GM18499 (cell line): ENCODE measurements at regions not wholly inside any gene's neighbourhood (a gene's known extent, or its start where the extent isn't known, plus 50 kb on each side); places are given as distances from the start of the nearest gene placed in this dataset.
"Not testable (repeated sequence)": the region's sequence is repeated elsewhere in the genome, so short reads cannot be mapped to it uniquely, and the experiment has no call there.

Source experiments
- ATAC-seq: cut with Tn5 transposase; IDR thresholded peaks from one replicate; pipeline ENCODE4 v1.9.1; 2021; ENCODE audit warnings: moderate number of reproducible peaks; ENCODE audit not compliant: insufficient read depth, unreplicated experiment

DNA sequence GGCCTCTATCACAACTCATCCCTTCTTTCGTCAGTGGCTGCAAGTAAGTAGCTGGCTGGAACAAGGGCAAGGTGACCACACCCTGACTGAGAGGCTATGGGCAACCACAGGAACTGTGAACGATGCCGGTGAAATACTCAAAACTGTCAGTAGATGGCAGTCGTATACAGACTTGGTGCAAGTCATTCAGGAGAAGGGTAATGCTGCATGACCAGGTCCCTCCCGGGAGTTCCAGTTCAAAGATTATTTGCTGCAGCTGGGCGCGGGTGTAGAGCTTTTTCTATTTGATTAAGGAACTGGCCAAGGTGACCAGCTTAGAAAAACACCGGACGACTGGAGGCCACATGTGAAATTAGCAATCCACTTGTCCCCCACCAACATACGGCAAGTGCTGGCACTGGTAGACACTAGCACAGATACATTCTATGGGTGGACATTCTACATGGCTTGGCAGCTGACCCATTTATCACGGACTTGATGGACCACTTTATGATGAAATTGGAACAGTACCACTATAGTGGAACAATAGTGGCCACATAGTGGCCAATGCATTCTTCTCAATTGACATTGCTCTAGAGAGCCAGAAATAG lies 726.6 kb downstream of the TRAM1L1 start:
- ATAC-seq: peak; percentile 99

DNA sequence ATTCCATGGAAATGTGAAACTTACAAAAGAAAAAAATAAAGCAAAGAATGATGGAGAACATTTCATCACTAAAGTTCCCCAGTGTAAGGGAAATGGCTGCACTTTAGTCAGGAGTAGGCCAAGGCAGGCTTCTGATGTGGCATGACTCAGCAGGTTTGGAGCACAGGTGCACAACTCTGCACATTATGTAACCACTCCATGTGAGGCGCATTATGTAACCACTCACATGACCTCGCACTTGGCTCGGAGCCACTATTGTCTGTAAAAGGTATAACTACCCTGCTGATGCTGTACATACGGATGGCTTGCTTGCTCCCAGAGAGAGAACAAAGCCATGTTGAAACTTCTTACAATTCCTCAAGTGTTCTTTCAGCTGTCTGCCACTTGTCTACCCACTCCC lies 727.6 kb downstream of the TRAM1L1 start:
- no peak for ATAC-seq

DNA sequence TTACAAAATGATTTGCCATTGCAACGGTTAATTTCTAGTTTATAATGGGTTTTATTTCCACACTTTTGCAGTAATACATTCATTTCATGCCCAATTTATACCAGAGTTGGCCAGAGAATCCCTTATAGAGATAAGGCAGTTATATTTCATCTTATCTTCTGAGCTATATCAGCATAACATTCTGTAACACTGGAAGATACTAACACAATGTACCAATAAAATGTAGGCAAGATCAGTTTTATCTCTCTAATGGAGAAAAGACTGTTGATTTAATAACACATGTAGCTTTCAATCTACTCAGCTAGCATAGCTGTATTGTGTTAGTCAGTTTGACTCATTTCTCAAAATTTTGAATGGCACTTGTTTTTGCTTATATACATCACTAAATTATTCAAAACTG lies 738.6 kb downstream of the TRAM1L1 start:
- no peak for ATAC-seq

DNA sequence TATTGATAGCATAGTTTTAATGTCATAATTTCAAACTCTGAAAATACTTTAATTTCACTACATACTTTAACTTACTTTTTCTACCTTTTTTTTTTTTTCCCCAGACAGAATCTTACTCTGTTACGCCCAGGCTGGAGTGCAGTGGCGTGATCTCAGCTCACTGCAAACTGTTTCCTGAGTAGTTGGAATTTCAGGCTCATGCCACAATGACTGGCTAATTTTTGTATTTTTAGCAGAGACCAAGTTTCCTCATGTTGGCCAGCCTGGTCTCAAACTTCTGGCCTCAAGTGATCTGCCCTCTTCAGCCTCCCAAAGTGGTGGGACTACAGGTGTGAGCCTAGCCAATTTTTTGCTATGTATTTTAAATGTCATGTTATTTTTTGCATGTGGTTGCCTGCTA lies 741.6 kb downstream of the TRAM1L1 start:
- ATAC-seq: no peak

DNA sequence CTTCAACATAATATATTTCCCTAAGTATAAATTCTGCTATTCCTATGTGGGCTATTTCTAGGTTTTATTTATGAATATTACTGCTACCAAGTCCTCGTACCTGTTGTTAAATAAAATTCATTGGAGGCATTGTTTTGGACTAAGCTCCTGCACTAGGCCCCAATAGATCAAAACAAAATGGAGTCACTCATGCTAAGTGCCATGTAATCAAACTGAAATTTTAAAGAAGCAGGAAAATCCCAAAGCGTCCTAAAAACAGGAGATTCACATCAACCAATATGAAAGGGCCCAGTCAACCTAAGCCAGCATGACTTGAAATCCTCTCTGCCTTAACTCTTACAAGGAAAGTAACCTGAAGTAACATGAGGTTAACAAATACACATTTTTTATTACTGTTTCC lies 743.2 kb downstream of the TRAM1L1 start:
- no peak for ATAC-seq

DNA sequence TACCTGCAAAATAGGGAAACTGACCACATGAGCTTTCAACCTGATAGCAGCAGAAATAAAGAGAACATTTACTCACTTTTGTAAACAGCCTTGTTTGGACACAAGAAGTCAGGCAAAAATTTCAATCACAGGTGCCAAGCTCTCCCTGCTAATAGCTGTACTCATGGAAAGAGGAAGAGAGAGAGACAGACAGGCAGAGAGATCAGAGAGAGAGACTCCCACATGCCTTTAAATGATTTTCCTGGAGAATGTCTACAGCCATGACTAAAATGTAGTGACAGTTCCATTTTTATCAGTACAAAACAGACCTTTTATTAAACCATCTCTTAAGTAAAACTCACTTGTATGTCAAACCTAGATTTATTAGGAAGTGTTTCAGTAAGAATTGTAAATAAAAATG lies 752.9 kb downstream of the TRAM1L1 start:
- ATAC-seq: no peak

DNA sequence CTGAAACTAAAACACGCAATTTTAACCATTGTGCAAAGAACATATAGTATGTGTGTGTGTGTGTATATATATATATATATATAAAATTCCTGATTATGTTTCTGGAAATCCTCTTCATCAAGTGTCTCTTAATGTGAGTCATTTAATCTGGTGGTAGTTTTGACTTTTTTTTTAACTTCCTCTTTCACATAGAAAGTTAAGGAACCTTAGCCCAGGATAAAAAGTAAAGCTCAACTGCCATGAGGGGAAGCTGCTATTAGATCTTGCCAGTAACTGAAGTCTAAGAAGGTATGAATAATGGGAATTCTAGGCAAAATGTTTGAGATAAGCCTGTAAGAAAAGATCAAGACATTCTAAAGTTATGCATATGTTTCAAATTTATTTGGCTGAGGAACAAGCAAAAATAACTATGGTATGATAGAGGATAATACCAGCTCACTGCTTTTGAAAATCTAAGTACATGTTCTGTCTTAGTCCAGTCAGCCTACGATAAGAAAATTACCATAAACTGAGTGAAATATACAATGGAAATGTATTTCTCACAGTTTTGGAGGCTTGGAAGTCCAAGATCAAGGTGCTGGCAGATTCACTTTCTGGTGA lies 757.0 kb downstream of the TRAM1L1 start:
- ATAC-seq: no peak

DNA sequence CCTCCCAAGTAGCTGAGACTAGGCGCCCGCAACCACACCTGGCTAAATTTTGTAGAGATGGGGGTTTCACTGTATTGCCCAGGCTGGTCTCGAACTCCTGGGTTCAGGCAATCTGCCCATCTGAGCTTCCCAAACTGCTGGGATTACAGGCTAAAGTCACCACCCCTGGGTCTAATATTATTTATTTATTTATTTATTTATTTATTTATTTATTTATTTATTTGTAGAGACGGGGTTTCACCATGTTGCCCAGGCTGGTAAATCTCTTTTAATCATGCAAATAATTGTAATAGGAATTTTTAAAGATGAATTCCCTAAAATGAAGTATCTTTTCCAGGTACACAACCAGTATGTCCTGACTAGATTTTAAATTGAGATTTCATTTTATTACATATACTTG lies 761.8 kb downstream of the TRAM1L1 start:
- ATAC-seq: no peak

DNA sequence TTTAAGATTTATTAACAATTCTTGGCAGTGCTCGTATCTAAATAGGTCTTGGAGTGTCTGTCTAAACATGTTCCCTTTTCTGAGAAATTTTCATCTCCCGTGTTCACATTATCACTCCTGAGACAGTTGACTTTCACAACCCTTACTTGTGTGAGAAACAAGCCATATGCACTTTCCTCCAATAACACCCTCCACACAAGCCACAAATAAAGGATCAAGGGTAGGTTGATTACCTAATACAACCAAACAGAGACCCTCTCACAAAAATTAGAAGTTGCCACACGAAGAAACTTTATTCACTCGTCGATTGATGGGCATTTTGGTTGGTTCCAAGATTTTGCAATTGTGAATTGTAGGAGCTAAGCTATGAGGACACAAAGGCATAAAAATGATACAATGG lies 763.9 kb downstream of the TRAM1L1 start:
- no peak for ATAC-seq

DNA sequence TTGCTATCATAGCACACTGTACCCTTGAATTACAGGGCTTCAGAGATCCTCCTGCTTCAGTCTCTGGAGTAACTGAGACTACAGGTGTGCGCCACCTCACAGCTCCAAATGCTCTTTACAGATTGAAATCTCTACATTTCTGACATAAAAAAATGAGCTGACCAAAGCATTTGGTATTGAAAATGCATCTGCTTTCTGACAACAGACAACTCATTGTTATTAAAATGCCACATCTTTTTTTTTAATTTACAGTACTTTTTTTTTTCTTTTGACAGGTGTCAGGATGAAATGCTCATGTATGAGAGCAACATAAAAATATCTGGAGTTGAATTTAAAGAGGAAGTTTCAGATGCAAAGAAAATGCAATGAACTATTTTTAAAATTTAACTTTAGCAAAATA lies 764.5 kb downstream of the TRAM1L1 start:
- ATAC-seq: no peak

DNA sequence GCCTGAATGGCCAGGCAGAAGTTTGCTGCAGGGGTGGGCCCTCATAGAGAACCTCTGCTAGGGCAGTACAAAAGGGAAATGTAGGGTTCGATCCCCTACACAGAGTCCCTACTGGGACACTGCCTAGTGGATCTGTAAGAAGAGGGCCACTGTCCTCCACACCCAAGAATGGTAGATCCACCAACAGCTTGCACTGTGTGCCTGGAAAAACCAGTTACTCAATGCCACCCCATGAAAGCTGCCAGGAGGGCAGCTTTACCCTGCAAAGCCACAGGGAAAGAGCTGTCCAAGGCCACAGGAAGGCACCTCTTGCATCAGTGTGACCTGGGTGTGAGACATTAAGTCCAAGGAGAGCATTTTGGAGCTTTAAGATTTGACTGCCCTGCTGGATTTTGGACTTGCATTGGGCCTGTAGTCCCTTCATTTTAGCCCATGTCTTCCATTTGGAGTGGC lies 781.6 kb downstream of the TRAM1L1 start:
- ATAC-seq: no peak

DNA sequence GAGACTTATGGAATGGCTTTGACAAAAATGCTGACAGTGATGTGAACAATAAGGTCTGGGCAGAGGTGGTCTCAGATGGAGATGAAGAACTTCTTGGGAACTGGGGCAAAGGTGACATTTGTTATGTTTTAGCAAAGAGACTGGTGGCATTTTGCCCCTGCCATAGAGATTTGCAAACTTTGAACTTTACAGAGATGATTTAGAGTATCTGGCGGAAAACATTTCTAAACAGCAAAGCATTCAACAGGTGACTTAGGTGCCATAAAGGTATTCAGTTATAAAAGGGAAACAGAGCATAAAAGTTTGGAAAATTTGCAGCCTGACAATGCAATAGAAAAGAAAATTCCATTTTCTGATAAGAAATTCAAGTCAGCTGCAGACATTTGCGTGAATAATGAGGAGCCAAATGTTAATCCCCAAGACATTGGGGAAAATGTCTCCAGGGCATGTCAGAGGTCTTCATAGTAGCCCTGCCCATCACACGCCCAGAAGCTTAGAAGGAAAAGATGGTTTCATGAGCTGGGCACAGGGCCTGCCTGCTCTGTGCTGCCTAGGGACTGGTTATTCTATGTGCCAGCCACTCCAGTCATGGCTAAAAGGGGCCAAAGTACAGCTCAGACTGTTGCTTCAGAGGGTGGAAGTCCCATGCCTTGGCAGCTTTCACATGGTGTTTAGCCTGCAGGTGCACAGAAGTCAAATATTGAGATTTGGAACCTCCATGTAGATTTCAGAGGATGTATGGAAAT lies 782.2 kb downstream of the TRAM1L1 start:
- no peak for ATAC-seq

DNA sequence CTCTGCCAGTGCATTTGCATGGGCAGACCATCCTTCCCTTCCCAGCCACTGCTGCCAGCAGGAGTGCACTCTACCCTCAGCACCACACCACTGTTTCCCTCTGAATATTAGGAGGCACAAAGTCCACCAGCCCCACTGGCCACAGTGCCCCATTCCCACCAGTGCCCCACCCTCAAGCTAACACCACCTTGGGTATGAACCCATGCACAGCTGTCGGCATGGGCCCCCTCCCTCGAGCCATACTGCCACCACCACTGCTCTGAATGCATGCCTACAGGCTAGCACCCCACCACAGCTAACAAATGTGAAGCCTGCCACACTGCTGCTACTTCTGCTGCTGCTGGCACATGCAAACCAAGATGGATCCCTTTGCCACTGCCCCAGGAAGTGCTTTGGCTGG lies 810.4 kb downstream of the TRAM1L1 start:
- no peak for ATAC-seq

DNA sequence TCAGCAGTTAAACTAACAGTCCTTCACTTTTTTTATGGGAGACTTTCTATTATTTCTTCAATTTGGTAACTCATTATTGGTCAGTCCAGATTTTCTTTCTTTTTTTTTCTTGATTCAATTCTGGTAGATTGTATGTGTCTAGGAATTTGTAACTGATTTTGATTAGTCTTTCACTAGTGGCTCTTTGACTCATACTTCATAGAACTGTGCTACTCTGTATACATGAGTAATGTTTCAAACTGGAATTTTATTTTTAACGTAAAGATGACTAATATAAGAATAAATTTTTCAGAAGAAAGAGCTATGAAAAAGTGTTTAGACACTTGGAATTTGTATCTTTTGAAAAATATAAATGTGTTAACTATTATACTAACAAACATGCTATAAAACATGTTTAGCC lies 813.0 kb downstream of the TRAM1L1 start:
- ATAC-seq: no peak

DNA sequence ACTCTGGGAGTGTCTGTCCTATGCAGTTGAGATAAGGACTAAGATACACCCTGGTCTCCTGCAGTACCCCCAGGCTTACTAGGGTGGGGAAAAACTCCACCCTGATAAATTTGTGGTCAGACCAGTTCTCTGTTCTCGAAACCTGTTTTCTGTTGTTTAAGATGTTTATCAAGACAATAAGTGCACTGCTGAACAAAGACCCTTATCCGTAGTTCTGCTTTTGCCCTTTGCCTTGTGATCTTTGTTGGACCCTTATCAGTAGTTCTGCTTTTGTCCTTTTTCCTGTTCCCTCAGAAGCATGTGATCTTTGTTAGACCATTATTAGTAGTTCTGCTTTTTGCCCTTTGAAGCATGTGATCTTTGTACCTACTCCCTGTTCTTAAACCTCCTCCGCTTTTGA lies 824.4 kb downstream of the TRAM1L1 start:
- not testable (repeated sequence) for ATAC-seq

DNA sequence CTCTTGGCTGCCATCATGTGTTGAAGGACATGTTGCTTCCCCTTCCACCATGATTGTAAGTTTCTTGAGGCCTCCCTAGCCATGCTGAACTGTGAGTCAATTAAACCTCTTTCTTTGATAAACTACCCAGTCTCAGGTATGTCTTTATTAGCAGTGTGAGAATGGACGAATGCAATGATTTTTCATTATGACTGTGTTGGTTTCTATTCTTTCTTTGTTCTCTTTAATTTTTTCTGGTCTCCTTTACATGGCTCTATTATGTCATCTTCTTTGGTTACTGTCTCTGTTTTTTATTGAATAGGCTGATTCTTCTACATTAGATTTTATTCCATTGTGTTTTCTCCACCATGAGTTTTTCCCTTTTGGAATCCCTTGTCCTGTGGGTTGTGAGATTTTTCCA lies 840.6 kb downstream of the TRAM1L1 start:
- ATAC-seq: no peak

DNA sequence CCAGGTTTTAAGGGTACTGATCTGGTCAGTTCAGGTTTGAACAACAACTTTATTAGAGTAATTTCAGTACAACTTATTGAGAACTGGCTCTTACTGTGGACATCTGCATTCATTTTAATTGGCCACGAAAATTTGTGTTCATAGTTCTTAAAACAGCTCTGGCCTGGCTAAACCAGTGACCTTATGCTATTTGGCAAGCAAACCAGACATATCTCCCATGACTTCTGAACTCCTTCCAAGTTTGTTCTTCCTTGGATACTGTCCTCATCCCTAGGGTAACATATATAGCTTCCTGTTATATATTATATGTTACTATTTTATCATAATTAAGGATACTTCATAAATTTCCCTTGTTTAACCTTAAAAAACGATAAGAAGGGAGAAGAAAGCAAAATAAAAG lies 841.9 kb downstream of the TRAM1L1 start:
- no peak for ATAC-seq

DNA sequence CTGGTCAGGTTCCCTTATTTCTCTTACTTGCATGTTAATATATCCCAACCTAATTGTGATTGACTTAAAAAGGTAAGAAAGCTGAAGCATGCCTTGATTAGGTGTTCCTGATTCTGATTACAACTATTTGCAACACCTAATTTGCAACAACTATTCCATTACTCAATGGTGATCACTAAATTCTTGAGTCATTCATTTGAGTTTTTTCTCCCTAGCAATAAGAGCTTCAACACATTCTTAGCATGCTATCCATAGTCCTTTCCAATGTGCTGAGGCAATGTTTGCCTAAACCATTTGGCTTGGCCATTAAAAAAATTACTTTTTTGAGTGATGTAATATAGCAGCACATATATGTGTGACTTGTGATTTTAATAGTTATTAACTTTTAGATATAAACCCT lies 851.4 kb downstream of the TRAM1L1 start:
- ATAC-seq: no peak

DNA sequence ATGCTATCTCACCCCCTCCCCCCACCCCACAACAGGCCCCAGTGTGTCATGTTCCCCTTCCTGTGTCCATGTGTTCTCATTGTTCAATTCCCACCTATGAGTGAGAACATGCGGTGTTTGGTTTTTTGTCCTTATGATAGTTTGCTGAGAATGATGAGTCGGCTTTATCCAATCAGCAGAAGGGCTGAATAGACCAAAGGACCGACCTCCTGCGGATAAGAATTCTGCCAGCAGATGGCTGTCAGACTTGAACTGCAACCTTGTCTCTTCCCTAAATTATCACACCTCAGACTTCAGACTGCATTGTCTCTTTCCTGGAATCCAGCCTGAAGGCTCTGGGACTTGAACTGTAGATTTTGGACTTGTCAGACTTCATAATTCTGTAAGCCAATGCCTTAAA lies 853.4 kb downstream of the TRAM1L1 start:
- ATAC-seq: not testable (repeated sequence)

DNA sequence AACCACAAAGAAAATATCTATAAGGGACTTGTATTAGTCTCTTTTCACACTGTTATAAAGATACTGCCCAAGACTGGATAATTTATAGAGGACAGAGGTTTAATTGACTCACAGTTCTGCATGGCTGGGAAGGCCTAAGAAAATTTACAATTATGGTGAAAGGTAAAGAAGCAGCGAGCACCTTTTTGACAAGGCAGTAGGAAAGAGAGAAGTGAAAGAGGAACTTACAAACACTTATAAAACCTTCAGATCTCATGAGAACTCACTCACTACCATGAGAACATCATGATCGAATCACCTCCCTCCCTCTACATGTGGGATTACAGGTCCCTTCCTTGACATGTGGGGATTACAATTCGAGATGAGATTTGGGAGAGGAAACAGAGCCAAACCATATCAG lies 856.0 kb downstream of the TRAM1L1 start:
- no peak for ATAC-seq

DNA sequence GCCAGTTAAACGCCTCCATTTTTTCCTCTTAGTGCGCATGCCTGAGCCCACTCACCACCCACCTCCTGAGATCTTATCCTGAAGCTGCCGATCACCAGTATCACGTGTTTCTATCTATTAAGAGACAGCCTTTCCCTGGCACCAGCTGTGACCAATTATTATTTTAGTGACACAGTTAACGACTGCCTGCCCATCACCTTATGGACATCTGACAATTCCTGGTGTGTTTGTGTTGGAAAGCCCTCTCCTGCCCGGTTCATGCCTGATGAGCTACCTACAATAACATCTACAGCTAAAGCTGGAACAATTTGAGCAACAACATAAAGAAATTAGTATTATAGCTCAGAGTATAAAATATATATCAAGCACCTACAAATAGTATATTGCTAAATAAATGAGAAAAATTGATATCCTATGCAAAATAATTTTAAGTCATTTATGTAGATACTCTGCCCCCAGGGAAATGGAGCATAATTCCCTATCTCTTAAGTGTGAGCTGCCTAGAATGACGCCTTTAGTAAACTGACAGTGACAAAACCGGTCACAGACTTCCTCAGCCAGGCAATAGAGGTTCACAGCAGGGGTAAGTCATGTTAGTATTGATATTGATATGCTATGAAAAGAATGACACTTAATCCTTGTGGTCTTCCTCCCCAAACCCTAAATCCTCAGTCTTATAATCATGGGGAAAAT lies 862.2 kb downstream of the TRAM1L1 start:
- no peak for ATAC-seq
